ENCODE measurements at regions not wholly inside any gene's neighbourhood (a gene's known extent, or its start where the extent isn't known, plus 50 kb on each side); places are given as distances from the start of the nearest gene placed in this dataset.
"Not testable (repeated sequence)": the region's sequence is repeated elsewhere in the genome, so short reads cannot be mapped to it uniquely, and the experiment has no call there.

DNA sequence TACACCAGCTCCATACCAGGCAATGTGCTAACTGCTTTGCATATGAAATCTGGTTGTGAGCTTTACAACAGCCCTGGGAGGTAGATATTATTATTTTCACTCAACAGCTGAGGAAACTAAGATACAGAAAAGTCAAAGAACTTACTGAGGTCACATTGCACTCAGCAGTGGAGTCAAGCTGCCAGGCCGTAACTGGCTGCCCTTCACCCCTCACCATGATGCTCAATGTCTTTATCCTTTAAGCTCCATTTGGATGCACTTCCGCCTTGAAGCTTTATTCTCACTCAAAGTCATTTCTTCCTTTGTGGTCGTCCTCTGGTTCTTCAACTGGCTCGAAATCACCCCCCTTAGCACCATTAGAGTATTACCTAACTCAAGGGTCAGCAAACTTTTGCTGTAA, 81.7 kb upstream of the RALGPS2 start:
- no peak for DNase-seq (ENCODE audit: low read depth)

GRCh38 chr1:178643831-178644230, 81.2 kb upstream of the RALGPS2 start:
- no peak for DNase-seq (ENCODE audit: low read depth)

DNA sequence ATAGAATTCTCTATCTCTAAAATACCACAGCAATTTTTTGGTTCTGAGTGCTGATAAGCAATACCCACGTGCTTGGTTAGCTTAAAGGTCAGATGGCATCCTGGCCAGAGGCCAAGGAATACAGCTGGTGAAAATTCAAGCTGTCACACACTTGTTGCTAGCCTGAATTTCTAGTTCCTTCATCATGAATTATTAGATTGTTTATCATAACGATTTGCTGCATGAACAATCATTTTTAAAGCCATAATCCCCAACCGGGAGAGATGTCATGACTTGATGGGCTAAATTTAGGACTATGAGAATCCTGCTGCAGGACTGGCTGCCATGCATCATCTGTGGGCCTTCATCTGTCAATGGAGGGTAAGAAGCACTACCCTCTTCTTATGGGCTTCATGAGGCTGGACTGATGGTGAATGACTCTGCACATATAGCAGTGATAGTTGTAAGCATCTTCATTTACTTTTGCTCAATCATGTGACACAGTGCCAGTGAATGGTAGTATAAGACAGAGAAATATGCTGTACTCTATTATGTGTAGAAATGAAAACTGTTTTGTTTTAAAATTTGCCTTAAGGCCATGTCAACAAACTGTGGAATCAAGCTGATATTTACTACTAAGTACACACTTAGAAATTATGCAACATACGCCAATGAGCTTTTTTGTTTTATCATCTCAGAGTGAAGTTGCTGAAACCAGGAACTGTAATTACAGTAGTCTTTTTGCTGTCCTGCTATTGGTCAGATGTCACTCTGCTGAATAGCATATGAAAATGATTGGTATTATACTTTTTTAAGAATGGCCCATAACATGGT, 80.5 kb upstream of the RALGPS2 start:
- DNase-seq (ENCODE audit: low read depth), result peak; percentile 77

GRCh38 chr1:178645157-178645807, 79.8 kb upstream of the RALGPS2 start:
- no peak for DNase-seq (ENCODE audit: low read depth)

DNA sequence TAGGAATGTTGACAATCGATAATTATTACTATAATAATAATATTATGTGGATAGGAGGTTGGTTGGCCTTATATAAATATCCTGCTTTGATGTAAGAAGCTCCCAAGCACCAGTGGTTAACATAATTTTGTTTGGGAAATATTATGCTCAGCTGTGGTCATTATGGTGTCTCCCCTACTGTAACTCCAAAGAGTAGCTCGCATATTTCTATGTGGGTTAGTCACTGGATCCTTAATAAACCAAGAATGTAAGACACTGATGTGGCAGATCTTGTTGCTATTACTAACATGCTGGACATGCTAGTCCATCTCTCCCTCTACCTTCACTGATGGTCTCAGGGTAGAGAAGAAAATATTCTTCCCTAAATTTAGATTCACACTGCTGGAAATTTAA, 79.2 kb upstream of the RALGPS2 start:
- DNase-seq (ENCODE audit: low read depth), result peak; percentile 52

- no peak for DNase-seq (ENCODE audit: low read depth)
Observed at GRCh38 chr1:178646821-178647220, 78.2 kb upstream of the RALGPS2 start.

DNA sequence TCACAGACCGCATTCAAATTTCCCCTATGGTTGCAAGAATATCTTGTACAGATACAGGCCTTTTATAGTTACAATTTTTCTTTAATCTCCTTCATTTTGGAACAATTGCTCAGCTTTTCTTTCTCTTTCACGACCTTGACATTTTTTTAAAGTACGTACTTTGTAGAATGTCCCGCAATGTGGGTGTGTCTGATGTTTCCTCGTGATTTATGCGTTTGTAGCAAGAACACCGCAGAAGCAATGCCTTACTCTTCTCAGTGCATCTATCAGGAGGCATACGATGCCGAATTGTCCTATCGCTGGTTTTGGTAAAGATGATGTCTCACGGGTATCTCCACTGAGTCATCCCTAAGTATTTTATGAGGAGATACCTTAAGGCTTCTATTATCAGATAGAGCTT, 76.9 kb upstream of the RALGPS2 start:
- no peak for DNase-seq (ENCODE audit: low read depth)

GRCh38 chr1:178649582-178650350, 75.3 kb upstream of the RALGPS2 start:
- no peak for DNase-seq (ENCODE audit: low read depth)

DNA sequence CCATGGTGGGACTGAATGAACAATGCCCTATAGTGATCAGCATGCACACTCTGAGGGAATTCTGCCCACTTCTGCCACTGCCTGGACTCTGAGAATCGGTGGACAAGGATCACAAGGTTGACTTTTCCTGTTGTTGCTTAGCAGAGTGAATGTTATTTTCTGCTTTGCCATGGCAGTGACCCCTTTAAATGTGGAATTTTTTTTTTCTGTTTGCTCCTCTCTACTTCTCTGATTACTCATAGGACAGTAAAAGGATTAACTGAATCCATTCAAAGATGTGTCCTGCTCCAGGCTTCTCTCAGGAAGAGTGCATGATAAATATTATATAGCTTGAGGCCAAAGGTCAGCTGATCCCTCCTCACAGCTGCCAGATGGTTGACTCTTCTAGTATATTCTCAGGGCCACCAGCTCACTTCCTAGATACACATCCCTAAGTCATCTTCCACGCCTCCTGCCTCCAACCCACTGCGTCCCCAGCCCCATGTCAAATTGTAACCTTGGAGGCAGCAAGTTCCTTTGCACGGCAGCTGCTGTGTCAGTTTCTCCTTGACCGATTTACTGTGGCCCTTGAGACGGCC, 74.0 kb upstream of the RALGPS2 start:
- no peak for DNase-seq (ENCODE audit: low read depth)

DNA sequence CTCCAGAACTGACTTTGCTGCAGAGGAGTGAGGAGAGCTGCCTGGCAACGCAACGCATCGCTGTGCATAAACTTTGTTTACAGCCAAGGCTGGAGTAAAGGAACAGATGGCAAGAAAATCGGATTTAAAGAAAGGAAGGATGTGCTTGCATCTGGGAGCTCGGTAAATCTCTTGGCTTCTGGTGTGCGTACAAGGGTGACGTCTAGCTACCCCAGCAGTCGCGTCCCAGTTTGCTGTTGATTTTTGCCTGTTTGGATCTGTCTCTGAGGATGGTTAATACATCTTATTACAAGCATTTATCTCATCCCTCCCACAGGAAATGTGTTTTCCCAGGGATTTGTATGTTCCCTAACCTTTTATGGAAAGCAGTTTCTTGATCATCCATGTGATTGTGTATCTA, 73.3 kb upstream of the RALGPS2 start:
- no peak for DNase-seq (ENCODE audit: low read depth)

DNA sequence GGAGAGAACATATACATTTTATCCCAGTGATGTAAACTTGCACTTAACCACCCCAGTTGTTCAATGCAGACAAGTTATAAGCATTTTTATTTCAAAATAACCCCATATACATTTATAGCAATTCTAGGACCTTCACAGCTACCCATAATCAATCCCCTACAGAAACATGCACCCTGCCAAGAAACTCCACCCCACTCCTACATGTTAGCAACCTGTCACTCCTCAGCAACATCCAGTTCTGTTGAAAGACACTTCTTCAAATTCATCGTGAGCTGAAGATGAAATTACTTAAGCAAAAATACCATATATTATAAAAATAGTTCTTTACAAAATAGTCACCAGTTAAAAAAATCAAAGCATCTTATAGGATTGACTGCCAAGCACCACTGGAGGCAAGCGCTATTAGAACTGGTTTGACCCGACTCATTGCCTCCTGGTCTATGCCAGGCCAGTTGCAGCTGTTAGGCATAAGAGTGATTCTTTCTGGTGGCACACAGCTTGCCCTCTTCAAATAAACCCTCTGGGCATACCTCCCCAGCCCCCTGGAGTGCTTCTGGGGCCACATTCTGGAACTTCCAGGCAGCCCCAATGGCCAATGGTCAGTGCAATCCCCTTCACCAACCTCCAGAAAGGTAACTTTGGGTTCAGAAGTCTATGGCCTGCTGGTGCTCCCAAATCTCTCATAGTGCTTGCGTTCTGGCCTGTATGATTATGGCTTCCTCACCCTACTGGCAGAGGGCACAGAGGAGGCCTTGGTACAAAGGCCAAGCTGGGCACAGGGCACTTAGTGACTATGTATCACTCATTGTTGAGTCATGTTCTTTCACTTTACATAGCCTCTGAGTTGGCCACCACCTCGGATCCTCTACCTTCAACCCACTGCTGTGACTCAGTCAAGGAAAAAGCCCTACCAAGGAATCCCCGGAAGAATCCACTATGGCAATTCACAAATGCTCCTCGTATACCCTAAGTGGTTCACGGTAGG, 72.2 kb upstream of the RALGPS2 start:
- no peak for DNase-seq (ENCODE audit: low read depth)

DNA sequence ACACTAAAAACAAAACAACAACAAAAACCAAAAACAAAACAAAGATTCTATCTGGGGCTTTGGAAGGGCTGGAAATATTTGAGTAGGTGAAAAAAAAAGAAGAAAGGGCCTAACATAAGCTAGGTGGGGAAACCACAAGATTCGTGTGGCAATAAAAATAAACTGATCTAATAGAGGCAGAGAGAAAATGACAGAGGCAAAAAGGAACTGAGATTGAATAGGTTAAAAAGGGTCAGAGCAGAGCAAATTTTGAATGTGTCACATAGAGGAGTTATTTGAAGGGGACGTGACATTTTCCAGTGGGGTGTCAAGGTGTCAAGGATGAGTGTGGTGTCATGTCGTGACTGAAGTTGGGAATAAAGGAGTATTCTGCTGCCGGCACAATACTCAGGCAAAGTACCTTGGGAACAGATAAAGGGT, 65.2 kb upstream of the RALGPS2 start:
- DNase-seq (ENCODE audit: low read depth), result no peak

- DNase-seq (ENCODE audit: low read depth), result no peak
Observed at GRCh38 chr1:178660461-178660860, 64.6 kb upstream of the RALGPS2 start.

DNA sequence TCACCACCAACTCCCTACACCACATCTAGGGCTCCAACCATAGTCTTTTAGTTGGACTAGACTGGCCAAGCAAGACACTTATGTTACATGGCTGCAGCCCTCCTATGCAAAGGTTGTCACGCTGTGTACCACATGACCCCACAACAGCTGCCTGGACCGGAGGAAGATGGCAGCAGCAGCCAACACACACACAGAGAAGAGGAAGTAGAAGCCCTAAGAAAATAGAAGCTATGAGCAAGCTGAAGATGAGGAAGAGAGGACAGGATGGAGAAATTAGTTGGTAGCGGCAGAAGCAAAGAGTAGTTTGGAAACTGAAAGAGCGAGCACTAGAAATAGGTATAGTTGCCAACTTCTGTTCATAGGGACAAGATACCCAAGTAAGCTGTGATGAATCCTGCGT, 60.8 kb upstream of the RALGPS2 start:
- no peak for DNase-seq (ENCODE audit: low read depth)

GRCh38 chr1:178665579-178665978, 59.5 kb upstream of the RALGPS2 start:
- DNase-seq (ENCODE audit: low read depth), result no peak

GRCh38 chr1:178666891-178667290, 58.2 kb upstream of the RALGPS2 start:
- not testable (repeated sequence) for DNase-seq (ENCODE audit: low read depth)

- no peak for DNase-seq (ENCODE audit: low read depth)
Observed at GRCh38 chr1:178672434-178672833, 52.6 kb upstream of the RALGPS2 start.

GRCh38 chr1:178674559-178674958, 50.5 kb upstream of the RALGPS2 start:
- not testable (repeated sequence) for DNase-seq (ENCODE audit: low read depth)

All from HS-27A (cell line).